Keratinocyte (primary cell): ENCODE measurements at regions not wholly inside any gene's neighbourhood (a gene's known extent, or its start where the extent isn't known, plus 50 kb on each side); places are given as distances from the start of the nearest gene placed in this dataset.

Experiments
- DNase-seq: peaks from one replicate; pipeline ENCODE4 v3.0.0-alpha.2; 2011; ENCODE audit warnings: low read depth, missing footprints, low spot score
- FAIRE-seq: peaks from 2 replicates; lab custom pipeline; 2011; peaks lifted over from hg19 to GRCh38; lab: Jason Lieb, UNC
- H2AFZ ChIP-seq: 2 replicates; pipeline ENCODE4 v1.6.0; 2012; ENCODE audit warnings: low read length, control low read depth, inconsistent platforms; ENCODE audit not compliant: control insufficient read depth
- H3K27ac ChIP-seq: 2 replicates; pipeline ENCODE4 v1.5.1; 2011; ENCODE audit warnings: low read length; ENCODE audit not compliant: control insufficient read depth, insufficient read depth
- H3K27me3 ChIP-seq: 3 replicates; pipeline ENCODE4 v1.6.0; 2011; ENCODE audit warnings: low read length; ENCODE audit not compliant: control insufficient read depth, insufficient read depth; ENCODE audit errors: extremely low read depth
- H3K36me3 ChIP-seq, 2 experiments: 2 replicates in 1 of 2; 3 replicates in 1 of 2; pipeline ENCODE4 v1.5.1; 2011; ENCODE audit warnings: low read length in 2 of 2, mild to moderate bottlenecking in 1 of 2; ENCODE audit not compliant: control insufficient read depth in 2 of 2, insufficient read depth in 2 of 2; ENCODE audit errors: extremely low read depth in 1 of 2
- H3K4me1 ChIP-seq: 3 replicates; pipeline ENCODE4 v1.5.1; 2011; ENCODE audit warnings: low read length; ENCODE audit not compliant: control insufficient read depth, insufficient read depth; ENCODE audit errors: extremely low read depth
- H3K4me2 ChIP-seq: 3 replicates; pipeline ENCODE4 v1.6.0; 2011; ENCODE audit warnings: low read depth, low read length; ENCODE audit not compliant: control insufficient read depth, insufficient read depth; ENCODE audit errors: extremely low read depth
- H3K4me3 ChIP-seq, 3 experiments: fragments of 200-600 bp in 1 of 3; sonication (generic) in 1 of 3; 2 replicates in 2 of 3; 3 replicates in 1 of 3; pipeline ENCODE4 v1.5.1; 2011 to 2016; ENCODE audit warnings: low read length in 3 of 3, mild to moderate bottlenecking in 3 of 3, control low read depth in 2 of 3, inconsistent platforms in 1 of 3, low read depth in 1 of 3, mixed read lengths in 1 of 3, mixed run types in 1 of 3, moderate library complexity in 1 of 3; ENCODE audit not compliant: control insufficient read depth in 2 of 3, insufficient read depth in 2 of 3; ENCODE audit errors: extremely low read depth in 1 of 3
- H3K79me2 ChIP-seq: 2 replicates; pipeline ENCODE4 v1.6.0; 2012; ENCODE audit warnings: low read length; ENCODE audit not compliant: control insufficient read depth, insufficient read depth
- H3K9ac ChIP-seq: 3 replicates; pipeline ENCODE4 v1.6.0; 2011; ENCODE audit warnings: low read length; ENCODE audit not compliant: control insufficient read depth, insufficient read depth; ENCODE audit errors: extremely low read depth
- H3K9me1 ChIP-seq: 3 replicates; pipeline ENCODE4 v1.6.0; 2011; ENCODE audit warnings: low read length; ENCODE audit not compliant: control insufficient read depth, insufficient read depth; ENCODE audit errors: extremely low read depth
- H3K9me3 ChIP-seq: 2 replicates; pipeline ENCODE4 v1.5.1; 2012; ENCODE audit warnings: low read depth, low read length; ENCODE audit not compliant: control insufficient read depth
- H4K20me1 ChIP-seq: 3 replicates; pipeline ENCODE4 v1.6.0; 2011; ENCODE audit warnings: low read length; ENCODE audit not compliant: control insufficient read depth, insufficient read depth; ENCODE audit errors: extremely low read depth
- EZH2 ChIP-seq: IDR thresholded peaks from one replicate; pipeline ENCODE4 v1.6.1; 2012; ENCODE audit warnings: inconsistent platforms, mild to moderate bottlenecking, low read length, moderate library complexity
- dilution Hi-C: fragments of 300-500 bp; cut with MboI; formaldehyde crosslinking; loops from one replicate; pipeline ENCODE4 v1.7.0; 2020; ENCODE audit warnings: low sequenced_read_pairs; ENCODE audit not compliant: extremely low pct_ligation_motif_present
- TF ChIP-seq, protein P1 (sequence below), 3 experiments: IDR thresholded peaks in 1 of 3; conservative IDR thresholded peaks in 1 of 3; optimal IDR thresholded peaks in 1 of 3; 2 replicates in 2 of 3; 3 replicates in 1 of 3; pipeline versions ENCODE3 to v1.5.1; 2011; ENCODE audit warnings: low read length in 3 of 3, mild to moderate bottlenecking in 3 of 3, moderate library complexity in 2 of 3, control low read depth in 1 of 3, inconsistent platforms in 1 of 3; ENCODE audit not compliant: insufficient read depth in 2 of 3; ENCODE audit errors: extremely low read depth in 1 of 3

- H3K9ac ChIP-seq = no peak overlapping the region
- H3K36me3 ChIP-seq = no peaks in the 10 kb centered on the region
- DNase-seq (no peak), FAIRE-seq (no peak)
- no peak for TF ChIP-seq EZH2
- TF ChIP-seq, protein P1, sequence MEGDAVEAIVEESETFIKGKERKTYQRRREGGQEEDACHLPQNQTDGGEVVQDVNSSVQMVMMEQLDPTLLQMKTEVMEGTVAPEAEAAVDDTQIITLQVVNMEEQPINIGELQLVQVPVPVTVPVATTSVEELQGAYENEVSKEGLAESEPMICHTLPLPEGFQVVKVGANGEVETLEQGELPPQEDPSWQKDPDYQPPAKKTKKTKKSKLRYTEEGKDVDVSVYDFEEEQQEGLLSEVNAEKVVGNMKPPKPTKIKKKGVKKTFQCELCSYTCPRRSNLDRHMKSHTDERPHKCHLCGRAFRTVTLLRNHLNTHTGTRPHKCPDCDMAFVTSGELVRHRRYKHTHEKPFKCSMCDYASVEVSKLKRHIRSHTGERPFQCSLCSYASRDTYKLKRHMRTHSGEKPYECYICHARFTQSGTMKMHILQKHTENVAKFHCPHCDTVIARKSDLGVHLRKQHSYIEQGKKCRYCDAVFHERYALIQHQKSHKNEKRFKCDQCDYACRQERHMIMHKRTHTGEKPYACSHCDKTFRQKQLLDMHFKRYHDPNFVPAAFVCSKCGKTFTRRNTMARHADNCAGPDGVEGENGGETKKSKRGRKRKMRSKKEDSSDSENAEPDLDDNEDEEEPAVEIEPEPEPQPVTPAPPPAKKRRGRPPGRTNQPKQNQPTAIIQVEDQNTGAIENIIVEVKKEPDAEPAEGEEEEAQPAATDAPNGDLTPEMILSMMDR (optimal IDR thresholded peaks at IDR 0.05 in 1 of 3, IDR thresholded peaks at IDR 0.05 in 1 of 3, conservative IDR thresholded peaks at IDR 0.05 in 1 of 3; ENCODE audit: extremely low read depth in 1 of 3, insufficient read depth in 2 of 3, low read length in 3 of 3) = no peak
- H3K27me3 ChIP-seq = no peaks in the 10 kb centered on the region
- no peaks in the 10 kb centered on the region for H4K20me1 ChIP-seq
- H3K4me1 ChIP-seq = no peaks in the 10 kb centered on the region
- H3K79me2 ChIP-seq = no peaks in the 10 kb centered on the region
- no peak overlapping the region for H3K4me2 ChIP-seq
- no peak overlapping the region for H2AFZ ChIP-seq
- no peaks in the 10 kb centered on the region for H3K9me3 ChIP-seq
- dilution Hi-C loops = no loop called here
- no peak overlapping the region for H3K4me3 ChIP-seq
- no peak overlapping the region for H3K27ac ChIP-seq
- H3K9me1 ChIP-seq = no peaks in the 10 kb centered on the region
Measured at GRCh38 chr4:15215109-15215508, 212.7 kb upstream of the C1QTNF7 start.

DNA sequence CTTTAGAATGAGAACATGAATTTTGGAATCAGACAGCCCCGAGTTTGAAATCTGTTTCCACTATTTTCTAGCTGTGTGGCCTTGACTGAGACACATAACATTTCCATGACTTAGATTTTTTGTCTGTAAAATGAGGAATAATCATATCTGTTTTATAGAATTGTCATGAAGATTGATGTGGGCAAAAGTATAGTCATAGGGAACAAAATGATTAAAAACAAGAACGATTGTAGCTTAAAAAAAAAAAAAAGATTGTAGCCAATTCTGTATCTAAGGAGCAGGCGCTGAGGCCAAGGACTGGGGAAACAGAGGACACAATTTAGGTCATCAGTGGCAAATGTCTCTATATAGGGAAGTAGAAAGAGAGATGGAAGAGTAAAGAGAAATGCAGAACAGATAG is 201.6 kb upstream of the C1QTNF7 start:
- Histone ChIP-seq H3K36me3 (no peaks in the 10 kb centered on the region), H3K9me3 (no peaks in the 10 kb centered on the region), H3K27ac (no peak overlapping the region), H3K27me3 (no peaks in the 10 kb centered on the region), H4K20me1 (no peaks in the 10 kb centered on the region), H2AFZ (no peak overlapping the region), H3K9me1 (no peaks in the 10 kb centered on the region), H3K9ac (no peak overlapping the region), H3K4me2 (no peak overlapping the region), H3K4me1 (no peaks in the 10 kb centered on the region), H3K79me2 (no peaks in the 10 kb centered on the region), H3K4me3 (no peak overlapping the region)
- no peak for DNase-seq
- no peak for TF ChIP-seq EZH2
- TF ChIP-seq, protein P1 (optimal IDR thresholded peaks at IDR 0.05 in 1 of 3, IDR thresholded peaks at IDR 0.05 in 1 of 3, conservative IDR thresholded peaks at IDR 0.05 in 1 of 3; ENCODE audit: extremely low read depth in 1 of 3, insufficient read depth in 2 of 3, low read length in 3 of 3) = no peak
- dilution Hi-C loops = loop anchor here (25.0 kb wide), 1 partner anchor 236 kb away; the partner anchor contains the start of gene CC2D2A
- FAIRE-seq = no peak
